Skeletal muscle satellite cell (primary cell): ENCODE measurements at regions not wholly inside any gene's neighbourhood (a gene's known extent, or its start where the extent isn't known, plus 50 kb on each side); places are given as distances from the start of the nearest gene placed in this dataset.
"Not testable (repeated sequence)": the region's sequence is repeated elsewhere in the genome, so short reads cannot be mapped to it uniquely, and the experiment has no call there.

Experiments
- H3K27me3 ChIP-seq: 2 replicates; pipeline ENCODE4 v1.7.0; 2013; ENCODE audit warnings: low read length; ENCODE audit not compliant: control insufficient read depth, insufficient read depth
- H3K36me3 ChIP-seq: 2 replicates; pipeline ENCODE4 v1.7.0; 2013; ENCODE audit warnings: mild to moderate bottlenecking, control low read depth, low read length; ENCODE audit not compliant: insufficient read depth
- H3K4me1 ChIP-seq: 2 replicates; pipeline ENCODE4 v1.7.0; 2013; ENCODE audit warnings: low read length; ENCODE audit not compliant: control insufficient read depth, insufficient read depth
- H3K4me2 ChIP-seq: 2 replicates; pipeline ENCODE4 v1.7.0; 2013; ENCODE audit warnings: mild to moderate bottlenecking, low read length
- H3K4me3 ChIP-seq: 2 replicates; pipeline ENCODE4 v1.7.0; 2013; ENCODE audit warnings: low read length
- H3K9ac ChIP-seq: 2 replicates; pipeline ENCODE4 v1.7.0; 2013; ENCODE audit warnings: mild to moderate bottlenecking, low read depth, low read length, moderate library complexity
- H3K9me3 ChIP-seq: replicated peaks from 2 replicates; pipeline ENCODE4 v1.7.0; 2013; ENCODE audit warnings: mild to moderate bottlenecking, control low read depth, low read length

DNA sequence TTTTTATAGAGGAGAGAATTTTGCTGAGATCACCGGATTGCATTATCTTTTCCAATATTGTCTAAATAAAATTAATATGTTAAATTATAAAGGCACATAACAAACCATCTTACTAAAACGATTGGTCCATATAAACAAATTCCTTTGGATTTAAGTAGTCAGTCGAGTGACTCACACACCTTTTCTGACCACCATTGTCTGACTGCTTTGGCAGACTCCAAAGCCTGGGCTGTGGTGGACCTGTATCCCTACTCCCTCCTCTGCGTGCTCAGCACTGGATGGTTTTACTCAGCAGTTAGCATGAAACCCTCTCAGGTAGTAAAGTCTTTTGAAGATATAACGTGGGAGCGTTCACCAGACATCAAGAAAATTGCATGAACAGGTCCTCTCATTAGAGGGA is 134.2 kb downstream of the BCL2L11 start:
- H3K4me1 ChIP-seq, H3K4me3 ChIP-seq, H3K9ac ChIP-seq, H3K27me3 ChIP-seq, H3K4me2 ChIP-seq, H3K9me3 ChIP-seq, H3K36me3 ChIP-seq: not testable (repeated sequence)

DNA sequence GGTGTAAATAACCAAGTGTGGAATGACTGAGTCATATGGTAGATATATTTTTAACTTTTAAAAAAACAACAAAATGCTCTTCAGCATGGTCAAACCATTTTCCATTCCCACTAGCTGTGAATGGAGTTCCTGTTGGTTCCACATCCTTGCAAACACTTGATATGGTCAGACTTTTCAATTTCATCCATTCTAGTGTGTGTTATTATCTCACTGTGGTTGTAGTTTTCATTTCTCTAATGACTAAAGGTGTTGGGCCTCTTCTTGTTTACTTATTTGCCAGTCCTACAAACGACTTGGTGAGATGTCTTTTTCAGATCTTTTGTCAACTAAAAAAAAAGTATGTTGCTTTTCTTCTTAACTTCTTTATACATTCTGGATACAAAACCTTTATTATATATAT is 135.9 kb downstream of the BCL2L11 start:
- H3K27me3 ChIP-seq, H3K4me3 ChIP-seq, H3K9ac ChIP-seq, H3K4me1 ChIP-seq, H3K4me2 ChIP-seq, H3K9me3 ChIP-seq, H3K36me3 ChIP-seq: not testable (repeated sequence)

DNA sequence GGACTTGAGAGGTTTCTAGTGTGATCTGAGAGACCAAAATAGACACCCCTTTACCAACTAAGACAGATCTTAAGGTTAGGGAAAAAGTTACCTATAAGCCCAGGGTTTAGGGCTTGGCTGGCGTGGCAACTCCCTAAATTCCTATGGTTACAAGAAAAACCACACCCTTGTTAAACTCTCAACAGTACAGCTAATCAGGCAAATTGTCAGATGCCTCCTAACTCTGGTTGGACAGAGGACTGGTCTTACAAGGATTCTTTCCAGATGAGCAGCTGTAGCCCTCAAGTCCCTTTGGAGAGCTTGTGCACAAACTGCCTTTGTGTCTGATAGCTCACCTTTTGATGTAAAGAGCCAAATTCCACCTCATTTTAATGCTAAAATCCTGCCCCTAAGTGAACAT is 136.9 kb downstream of the BCL2L11 start:
- H3K36me3 ChIP-seq, H3K4me3 ChIP-seq, H3K9ac ChIP-seq, H3K4me2 ChIP-seq, H3K27me3 ChIP-seq, H3K9me3 ChIP-seq, H3K4me1 ChIP-seq: not testable (repeated sequence)

DNA sequence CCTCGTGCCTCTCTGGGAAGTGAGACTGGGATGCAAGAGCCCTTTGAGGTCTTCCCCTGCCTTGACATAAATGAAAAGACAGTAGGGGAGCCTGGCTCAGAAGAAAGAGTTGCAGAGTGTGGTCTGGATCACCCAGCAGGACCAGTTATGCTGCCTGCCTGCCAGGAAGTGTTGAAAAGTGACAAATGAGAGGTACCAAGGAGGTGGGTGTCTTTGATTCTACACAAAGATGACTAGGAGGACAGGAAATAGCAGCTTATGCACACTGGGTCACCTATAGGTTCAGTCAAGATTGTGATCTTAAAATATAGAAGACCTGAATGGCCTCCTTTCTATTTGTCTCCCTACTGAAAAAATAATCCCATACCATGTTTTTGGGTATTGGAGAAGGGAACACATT is 137.6 kb downstream of the BCL2L11 start:
- not testable (repeated sequence) for H3K9ac ChIP-seq, H3K4me3 ChIP-seq, H3K4me1 ChIP-seq, H3K4me2 ChIP-seq, H3K36me3 ChIP-seq, H3K27me3 ChIP-seq, H3K9me3 ChIP-seq

DNA sequence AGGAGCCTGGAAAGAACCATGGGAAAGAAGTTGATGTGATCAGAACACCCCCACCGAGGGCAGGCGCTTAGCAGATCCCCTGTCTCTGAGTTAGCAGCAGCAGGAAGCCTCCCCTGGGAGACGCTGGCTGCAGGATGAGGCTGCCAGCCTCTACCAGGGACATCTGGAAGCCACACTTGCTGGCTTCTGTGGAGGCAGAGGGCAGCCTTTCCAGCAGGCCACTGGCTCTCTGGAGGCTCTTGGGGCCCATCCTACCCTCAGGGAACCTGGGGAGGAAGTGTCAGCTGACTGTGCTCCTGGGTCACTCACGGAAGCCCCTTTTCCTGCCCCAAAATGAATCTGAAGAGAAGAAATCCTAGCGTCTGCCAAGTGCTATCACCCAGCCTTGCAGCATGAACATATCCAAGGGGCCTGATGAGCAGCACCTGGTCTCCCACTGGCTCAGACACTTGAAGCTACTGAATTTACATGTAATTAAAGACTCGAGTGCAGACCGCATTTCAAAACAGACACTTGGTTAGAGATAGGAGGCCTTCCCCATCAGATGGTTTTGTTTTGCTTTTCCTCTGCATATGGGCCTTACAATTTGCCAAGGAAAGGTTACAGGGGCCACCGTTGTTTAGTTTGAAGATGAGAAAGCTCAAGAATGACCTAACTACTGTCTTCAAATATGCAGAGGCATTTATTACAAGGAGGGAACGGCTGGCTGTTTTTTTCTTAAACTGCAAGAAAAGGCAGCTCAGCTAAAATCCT is 142.1 kb downstream of the BCL2L11 start:
- not testable (repeated sequence) for H3K9me3 ChIP-seq, H3K4me1 ChIP-seq, H3K9ac ChIP-seq, H3K4me2 ChIP-seq, H3K36me3 ChIP-seq, H3K27me3 ChIP-seq, H3K4me3 ChIP-seq

DNA sequence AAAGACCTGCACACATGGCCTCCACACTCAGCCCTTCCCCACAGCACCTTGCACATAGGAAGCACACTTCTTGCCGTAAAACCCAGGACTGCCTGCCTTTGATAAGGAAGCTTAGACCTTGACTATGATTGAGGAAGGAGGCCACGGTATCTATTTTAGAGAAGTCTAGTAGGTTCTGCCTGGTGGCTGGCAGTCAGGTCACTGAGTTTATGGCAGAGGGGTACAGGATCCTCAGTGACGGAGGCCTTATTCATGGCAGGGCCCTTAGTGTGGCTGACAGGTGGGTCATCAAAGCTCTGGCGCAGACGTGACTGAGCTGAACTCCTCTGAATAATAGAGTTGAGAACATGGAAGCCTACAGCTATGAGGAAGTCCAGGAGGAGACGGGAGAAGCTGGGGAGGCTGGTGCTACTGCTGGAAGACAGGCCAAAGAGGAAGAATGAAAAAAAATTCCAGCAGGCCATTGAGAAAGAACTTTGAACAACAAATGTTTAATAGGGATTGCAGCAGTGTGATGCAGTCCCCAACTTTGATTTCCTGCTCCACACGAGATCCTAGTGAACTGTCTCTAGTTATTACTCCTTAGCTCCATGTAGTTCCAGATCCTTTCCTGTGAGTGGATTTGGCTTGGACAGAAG is 142.8 kb downstream of the BCL2L11 start:
- H3K9me3 ChIP-seq, H3K9ac ChIP-seq, H3K27me3 ChIP-seq, H3K4me2 ChIP-seq, H3K36me3 ChIP-seq, H3K4me3 ChIP-seq, H3K4me1 ChIP-seq: not testable (repeated sequence)

DNA sequence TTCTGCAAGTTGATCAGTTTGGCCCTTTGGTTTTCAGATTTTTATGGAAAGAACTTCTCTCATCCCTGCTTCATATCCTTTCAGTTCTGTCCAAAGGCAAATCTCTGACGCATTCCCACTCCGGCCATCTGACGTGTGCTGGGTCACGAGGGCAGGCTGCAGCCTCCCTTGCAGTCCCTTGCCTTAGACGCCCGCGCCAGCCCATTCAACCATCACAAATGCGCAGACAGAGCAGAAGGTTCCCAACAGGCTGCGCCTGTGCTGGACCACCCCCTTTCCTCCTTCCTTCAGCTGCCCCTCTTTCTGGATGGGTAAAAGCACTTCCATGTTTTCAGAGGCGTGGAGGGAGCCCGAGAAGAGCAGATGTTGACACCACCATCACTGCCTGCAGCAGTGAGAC is 144.2 kb downstream of the BCL2L11 start:
- not testable (repeated sequence) for H3K9ac ChIP-seq

DNA sequence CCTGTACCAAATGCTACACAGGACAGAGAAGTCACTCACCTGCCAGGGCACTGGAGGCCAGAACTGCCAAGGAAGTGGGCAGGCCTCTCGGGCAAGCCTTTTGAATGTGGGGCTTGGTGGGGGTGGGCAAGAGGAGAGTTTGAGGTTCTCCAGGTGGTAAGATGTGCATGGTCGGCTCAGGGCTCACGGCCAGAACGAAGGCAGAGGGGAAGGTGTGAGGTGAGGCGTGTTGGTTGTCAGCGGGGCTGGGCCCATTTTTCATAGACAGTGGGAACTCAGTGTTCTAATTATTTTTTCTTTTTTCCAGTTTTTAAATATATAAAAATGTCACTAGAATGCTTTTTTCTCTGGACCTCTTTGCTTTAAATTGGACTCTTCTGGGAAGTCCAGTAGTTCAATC is 145.8 kb downstream of the BCL2L11 start:
- not testable (repeated sequence) for H3K4me3 ChIP-seq, H3K9me3 ChIP-seq, H3K4me1 ChIP-seq, H3K36me3 ChIP-seq, H3K4me2 ChIP-seq, H3K9ac ChIP-seq, H3K27me3 ChIP-seq

More for the DNA sequence above, 144.2 kb downstream of the BCL2L11 start:
- H3K4me1 ChIP-seq, H3K4me2 ChIP-seq, H3K36me3 ChIP-seq, H3K4me3 ChIP-seq, H3K9me3 ChIP-seq, H3K27me3 ChIP-seq: not testable (repeated sequence)

DNA sequence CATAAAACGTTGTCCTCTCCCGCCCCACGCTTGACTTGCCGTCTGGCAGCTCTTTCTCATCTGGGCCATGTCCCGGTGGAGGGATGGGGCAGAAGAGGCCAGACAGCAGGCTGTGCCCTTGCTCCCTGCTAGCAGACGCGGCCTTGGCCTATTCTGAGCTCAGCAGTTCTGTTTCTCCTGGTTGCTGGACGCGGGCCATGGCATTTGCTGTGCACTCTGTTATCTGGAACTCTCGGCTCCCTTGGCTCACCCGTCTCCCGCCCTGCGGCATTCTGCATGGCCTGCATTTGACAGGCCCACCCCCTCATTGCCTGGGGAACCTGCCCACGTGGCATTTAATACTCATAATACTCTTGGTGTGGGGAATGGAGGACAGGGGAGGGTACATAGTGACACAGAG is 146.3 kb downstream of the BCL2L11 start:
- H3K27me3 ChIP-seq, H3K4me2 ChIP-seq, H3K9me3 ChIP-seq, H3K4me3 ChIP-seq, H3K9ac ChIP-seq, H3K4me1 ChIP-seq, H3K36me3 ChIP-seq: not testable (repeated sequence)

DNA sequence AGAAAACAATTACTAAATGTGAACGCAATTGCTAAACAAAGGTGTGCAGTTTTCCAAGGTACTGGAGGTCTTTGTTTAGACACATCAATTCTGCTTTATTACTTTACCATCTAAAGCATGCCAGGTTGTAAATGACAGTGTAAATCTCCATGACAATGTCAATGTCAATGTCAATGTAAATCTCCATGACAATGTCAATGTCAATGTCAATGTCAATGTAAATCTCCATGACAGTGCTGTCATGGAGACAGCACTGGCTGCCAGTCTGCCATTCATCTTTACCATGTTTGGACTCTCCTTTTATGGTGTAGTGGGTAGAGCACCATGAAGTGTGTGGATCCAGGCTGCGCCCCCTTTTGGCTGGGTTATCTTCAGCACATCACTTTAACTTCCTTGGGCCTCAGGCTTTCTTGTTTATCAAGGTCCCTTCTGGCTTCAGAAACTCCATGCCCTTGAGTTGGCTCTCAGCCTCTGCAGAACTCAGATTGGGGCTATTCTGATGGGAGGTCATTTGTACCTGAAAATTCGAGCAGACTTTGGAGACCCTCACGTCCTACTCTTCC is 149.1 kb downstream of the BCL2L11 start:
- not testable (repeated sequence) for H3K36me3 ChIP-seq, H3K9ac ChIP-seq, H3K9me3 ChIP-seq, H3K4me3 ChIP-seq, H3K27me3 ChIP-seq, H3K4me1 ChIP-seq, H3K4me2 ChIP-seq

DNA sequence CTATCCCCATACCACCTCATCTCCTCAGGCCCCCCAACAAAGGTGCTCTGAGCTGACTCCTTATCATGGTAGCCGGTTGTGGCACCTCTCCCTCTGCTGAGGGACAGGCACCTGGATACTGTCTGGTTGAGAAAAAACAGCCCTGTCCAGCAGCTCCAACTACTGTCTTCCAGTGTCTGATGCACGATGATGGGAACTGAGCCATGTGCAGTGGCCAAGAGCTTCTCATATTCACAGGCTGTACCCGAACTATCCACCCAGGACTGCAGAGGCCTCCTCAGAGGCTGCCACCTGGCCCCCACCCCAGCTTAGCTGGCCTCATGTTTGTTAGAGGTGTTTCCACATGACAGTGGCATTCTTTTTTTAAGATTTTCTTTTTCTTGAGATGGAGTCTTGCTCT is 149.9 kb downstream of the BCL2L11 start:
- H3K27me3 ChIP-seq, H3K9me3 ChIP-seq, H3K4me3 ChIP-seq, H3K4me2 ChIP-seq, H3K36me3 ChIP-seq, H3K9ac ChIP-seq, H3K4me1 ChIP-seq: not testable (repeated sequence)

DNA sequence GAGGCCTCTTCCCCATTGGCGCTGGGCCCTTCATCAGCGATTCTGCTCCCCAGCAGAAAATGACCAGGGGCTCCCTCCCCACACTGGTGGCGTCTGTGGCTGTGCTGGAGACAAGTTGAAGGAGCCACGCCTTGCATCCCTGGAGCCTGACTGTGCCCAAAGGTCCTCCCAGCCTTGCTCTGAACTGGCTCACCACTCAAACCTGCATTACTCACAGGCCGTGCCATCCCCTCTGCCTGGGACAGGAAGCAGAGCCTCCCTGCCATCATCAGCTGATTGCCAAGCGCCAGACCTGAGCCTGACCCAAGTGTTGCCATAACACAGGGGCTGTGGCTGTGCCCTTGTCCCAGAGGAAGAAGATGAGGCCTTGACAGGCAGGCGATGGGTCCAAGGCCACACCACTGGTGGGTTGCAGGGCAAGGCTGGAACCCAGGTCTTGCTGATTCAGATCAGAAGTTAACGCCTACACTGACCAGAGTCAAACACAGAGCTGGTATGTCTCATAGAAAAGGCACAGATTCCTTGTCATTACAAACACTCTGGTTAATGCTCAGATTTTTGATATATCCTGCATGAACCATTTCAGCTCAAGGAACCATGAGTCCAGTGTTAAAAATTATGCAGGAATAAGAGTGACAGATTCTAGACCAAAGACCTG is 151.1 kb downstream of the BCL2L11 start:
- H3K36me3 ChIP-seq, H3K27me3 ChIP-seq, H3K4me3 ChIP-seq, H3K9me3 ChIP-seq, H3K4me1 ChIP-seq, H3K9ac ChIP-seq, H3K4me2 ChIP-seq: not testable (repeated sequence)
